ENCODE measurements at regions not wholly inside any gene's neighbourhood (a gene's known extent, or its start where the extent isn't known, plus 50 kb on each side); places are given as distances from the start of the nearest gene placed in this dataset.

- TF ChIP-seq, protein P1, sequence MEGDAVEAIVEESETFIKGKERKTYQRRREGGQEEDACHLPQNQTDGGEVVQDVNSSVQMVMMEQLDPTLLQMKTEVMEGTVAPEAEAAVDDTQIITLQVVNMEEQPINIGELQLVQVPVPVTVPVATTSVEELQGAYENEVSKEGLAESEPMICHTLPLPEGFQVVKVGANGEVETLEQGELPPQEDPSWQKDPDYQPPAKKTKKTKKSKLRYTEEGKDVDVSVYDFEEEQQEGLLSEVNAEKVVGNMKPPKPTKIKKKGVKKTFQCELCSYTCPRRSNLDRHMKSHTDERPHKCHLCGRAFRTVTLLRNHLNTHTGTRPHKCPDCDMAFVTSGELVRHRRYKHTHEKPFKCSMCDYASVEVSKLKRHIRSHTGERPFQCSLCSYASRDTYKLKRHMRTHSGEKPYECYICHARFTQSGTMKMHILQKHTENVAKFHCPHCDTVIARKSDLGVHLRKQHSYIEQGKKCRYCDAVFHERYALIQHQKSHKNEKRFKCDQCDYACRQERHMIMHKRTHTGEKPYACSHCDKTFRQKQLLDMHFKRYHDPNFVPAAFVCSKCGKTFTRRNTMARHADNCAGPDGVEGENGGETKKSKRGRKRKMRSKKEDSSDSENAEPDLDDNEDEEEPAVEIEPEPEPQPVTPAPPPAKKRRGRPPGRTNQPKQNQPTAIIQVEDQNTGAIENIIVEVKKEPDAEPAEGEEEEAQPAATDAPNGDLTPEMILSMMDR (IDR thresholded peaks at IDR 0.05; ENCODE audit: control extremely low read depth in 1 of 3, insufficient read depth in 1 of 3, low read depth in 1 of 3, low read length in 3 of 3): no peak
- TF ChIP-seq POLR2A (IDR thresholded peaks at IDR 0.05; ENCODE audit: control extremely low read depth in 1 of 2, low read depth in 2 of 2, low read length in 2 of 2) (no peak), CTBP2 (IDR thresholded peaks at IDR 0.05; ENCODE audit: borderline replicate concordance, insufficient read depth, insufficient read length, low read length) (no peak), SIN3A (conservative IDR thresholded peaks at IDR 0.05 in 1 of 2, IDR thresholded peaks at IDR 0.05 in 1 of 2; ENCODE audit: low read depth in 1 of 2, low read length in 2 of 2) (no peak), EZH2 (IDR thresholded peaks at IDR 0.05; ENCODE audit: low read depth, low read length, severe bottlenecking) (no peak), POLR2AphosphoS5 (IDR thresholded peaks at IDR 0.05; ENCODE audit: low read depth, low read length) (no peak), SUZ12 (IDR thresholded peaks at IDR 0.05; ENCODE audit: low read length) (no peak), EP300 (IDR thresholded peaks at IDR 0.05; ENCODE audit: borderline replicate concordance in 1 of 2, low read depth in 2 of 2, low read length in 2 of 2) (no peak), TAF7 (optimal IDR thresholded peaks at IDR 0.05; ENCODE audit: borderline replicate concordance, low read depth, low read length) (no peak), RAD21 (IDR thresholded peaks at IDR 0.05 in 1 of 2, conservative IDR thresholded peaks at IDR 0.05 in 1 of 2; ENCODE audit: low read depth in 2 of 2, low read length in 2 of 2) (no peak)
Measured at GRCh38 chr2:223222397-223222796, 170.4 kb downstream of the KCNE4 start.

All from H1 (cell line).